NAMALWA (cell line): ENCODE measurements at regions not wholly inside any gene's neighbourhood (a gene's known extent, or its start where the extent isn't known, plus 50 kb on each side); places are given as distances from the start of the nearest gene placed in this dataset.
"Not testable (repeated sequence)": the region's sequence is repeated elsewhere in the genome, so short reads cannot be mapped to it uniquely, and the experiment has no call there.

Experiments
- DNase-seq: peaks from one replicate; pipeline ENCODE4 v3.0.0-alpha.2; 2015; ENCODE audit warnings: low spot score

DNA sequence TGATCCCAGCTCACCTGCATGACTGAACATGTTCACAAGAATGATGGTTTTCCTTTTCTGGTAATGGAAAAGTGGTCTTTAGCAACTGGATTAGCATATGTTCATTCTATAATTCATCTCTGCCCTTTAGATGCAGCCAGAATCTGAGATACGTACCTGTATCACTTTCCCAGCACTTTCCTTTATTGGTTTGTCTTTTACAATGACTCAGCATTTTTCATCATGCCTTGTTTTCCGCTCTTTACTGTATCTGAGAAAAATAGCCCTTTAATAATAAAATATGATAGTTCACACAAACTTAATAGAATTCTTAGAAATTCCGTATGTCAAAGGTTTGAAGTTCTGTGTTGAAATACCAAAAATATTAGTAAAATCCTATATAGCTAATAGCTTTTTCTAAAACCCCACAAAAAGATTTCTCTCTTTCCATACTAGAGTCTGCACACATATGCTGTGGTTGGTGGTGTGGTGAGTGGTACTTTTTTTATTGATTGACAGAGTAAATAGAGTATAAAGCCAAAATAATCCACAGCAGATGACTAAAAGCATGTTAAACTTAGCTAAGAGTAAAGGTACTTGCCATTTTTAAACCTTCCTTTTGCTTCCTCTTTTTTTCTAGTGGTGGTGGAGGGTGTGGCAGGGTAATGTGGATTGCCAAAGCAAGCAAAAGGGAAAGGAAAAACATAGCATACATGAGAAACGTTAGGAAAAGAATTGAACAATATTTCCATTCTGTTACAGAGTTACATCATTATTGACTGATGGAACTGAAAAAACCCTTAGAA lies 328.9 kb upstream of the RBMS3 start:
- no peak for DNase-seq

DNA sequence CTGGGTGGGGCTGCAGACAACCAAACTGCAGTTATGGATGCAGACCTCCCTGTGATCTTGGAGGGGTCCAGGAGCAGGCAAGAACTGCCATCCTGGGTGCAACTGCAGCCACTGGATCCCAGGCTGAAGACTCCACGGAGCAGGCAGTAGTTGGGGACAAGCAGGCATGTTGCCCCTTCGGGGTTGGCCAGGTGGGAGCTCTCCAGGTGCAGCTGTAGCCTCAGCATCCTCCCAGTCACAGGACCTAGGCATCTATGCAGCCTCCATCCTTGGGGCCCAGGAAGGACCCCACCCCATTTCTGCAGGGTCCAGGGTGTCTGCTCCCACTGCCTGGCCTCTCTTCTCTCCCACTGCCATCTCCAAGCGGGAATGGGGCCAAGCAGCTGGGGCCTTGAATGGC lies 322.2 kb upstream of the RBMS3 start:
- no peak for DNase-seq

DNA sequence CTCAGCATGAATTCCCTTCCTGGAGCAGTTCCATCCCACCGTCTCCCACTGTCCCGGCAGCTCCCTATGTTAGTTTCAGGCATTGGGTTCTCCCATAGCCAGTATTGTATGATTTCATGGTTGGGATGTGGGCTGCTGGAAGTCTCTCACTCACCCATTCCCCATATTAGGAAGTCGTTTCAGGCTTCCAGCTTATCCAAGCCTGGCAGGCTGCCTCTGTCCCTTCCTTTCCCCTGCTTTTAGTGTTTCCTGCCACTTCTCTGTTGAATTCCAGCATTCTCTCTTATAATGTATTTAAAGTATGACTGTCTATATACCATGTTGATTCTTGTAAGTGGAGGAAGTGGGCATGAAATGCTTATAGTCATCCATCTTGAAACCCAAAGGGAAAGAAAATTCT lies 309.7 kb upstream of the RBMS3 start:
- no peak for DNase-seq

DNA sequence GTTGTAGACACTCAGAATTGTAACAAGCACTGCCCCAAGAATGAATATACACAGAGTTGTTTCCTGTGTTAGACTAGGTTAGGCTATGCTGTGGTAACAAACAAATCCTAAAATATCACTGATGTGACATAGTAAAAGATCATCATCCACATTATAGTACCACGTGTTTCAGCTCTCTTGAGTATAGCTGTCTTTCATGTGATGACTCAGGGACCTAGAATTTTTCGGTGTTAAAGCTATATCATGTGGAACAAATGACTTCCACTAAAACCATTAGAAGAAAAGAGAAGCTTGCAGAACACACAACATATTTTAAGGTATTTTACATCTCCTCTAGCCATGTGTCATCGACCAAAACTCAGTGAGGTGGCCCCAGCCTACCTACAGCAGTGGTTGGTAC lies 307.9 kb upstream of the RBMS3 start:
- DNase-seq = no peak

DNA sequence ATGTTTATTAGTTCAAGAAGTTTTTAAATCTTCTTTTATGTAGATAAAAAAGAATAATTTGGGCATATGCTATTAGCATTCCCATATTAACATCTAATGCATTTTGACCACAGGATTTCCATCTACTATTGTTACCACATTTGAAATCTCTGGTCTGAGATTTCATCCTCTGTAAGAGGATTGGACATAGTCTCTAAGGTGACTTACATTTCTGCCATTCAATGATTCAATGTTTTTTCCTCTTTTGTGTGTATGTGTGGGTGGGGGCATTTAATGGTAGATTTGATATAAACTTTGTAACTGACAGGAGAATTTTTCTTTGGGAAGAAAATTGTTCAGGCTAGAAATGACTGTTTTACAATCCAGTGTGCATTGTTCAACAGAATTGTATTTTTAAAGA lies 307.3 kb upstream of the RBMS3 start:
- no peak for DNase-seq

DNA sequence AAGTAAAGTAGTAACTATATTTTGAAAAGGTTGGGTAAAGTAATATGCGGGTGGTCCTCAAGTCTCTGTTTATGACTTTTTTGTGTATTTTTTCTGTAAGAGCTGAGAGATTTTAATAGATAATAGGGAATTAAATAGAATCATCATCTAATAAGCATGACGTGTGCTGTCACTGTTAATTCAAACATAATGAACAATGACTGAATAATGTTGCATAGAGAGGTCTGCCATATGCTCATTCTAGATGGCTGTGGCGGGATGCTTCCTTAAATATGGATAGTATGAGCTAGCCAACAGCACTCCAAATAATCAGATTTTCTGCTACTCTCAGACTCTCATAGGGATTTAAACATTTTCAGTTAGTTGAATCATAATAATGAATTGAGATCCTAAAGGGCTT lies 302.8 kb upstream of the RBMS3 start:
- no peak for DNase-seq

DNA sequence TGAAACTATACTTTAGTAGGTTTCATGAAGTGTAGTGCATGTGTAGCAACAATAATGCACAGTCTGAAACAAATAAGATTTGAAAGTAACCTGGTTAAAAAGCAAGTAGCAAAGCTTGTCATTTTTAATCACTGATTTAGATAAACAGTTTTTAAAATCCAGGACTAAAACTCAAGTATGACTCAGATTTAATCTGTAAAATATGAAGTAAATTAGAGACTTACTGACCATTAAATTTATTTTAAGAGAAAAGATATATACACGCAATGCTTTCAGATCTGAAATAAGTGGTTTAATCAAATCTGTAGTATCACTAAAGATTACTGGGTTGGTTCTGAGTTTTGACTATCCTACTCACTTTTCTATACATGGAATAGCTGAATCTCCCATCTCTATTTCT lies 300.7 kb upstream of the RBMS3 start:
- DNase-seq = no peak

DNA sequence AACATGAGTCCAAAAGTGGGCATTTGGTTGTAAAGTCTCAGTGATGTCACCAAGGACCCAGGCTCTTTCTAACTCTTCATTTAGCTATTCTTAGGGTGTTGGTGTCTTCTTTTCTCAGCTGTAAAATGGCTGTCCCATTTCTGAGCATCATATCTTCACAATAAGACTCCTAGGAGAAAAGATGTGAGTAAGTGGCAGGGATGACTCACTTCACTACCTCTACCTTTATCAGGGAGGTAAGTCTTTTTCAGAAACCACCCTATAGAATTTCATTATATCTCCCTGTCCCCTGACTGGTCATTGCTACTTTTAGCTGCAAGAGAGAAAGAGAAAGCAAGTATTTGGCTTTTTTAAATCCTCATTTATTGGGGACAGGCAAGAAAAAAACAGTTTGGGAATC lies 300.2 kb upstream of the RBMS3 start:
- no peak for DNase-seq

DNA sequence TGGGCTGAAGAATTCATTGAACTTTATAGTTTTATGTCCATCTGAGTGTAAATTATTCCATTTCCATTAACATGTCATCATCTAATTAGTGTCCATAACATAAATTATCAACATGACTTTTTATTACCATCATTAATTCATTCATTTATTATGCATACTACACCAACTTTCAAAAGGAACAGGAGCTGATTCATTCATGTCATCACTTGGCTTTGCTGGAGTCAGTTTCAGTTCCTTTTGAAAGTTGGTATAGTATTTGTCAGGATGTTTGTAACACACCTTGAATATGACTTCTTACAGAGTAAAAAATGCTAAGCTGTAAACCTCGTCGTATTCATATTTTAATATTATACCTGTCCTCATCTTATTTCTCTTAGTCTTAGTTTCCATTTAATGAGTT lies 298.0 kb upstream of the RBMS3 start:
- DNase-seq = no peak

DNA sequence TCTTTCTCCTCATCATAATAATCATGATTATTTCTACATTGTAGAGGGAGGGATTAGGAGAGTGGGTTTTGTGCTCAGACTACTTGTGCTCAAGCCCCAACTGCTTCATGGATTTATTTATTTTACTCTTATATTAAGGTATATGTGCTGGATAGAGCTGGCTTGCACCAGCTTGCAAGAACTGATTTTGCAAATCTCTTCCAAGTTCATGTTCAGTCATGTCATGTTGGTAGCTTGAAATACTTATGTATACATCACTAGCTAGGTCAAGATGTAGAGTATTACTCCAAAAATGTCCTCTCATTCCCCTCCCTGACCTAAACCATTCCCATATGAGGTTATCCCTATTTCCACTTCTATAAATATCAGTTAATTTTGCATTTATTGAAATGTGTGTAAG lies 293.9 kb upstream of the RBMS3 start:
- DNase-seq = no peak

DNA sequence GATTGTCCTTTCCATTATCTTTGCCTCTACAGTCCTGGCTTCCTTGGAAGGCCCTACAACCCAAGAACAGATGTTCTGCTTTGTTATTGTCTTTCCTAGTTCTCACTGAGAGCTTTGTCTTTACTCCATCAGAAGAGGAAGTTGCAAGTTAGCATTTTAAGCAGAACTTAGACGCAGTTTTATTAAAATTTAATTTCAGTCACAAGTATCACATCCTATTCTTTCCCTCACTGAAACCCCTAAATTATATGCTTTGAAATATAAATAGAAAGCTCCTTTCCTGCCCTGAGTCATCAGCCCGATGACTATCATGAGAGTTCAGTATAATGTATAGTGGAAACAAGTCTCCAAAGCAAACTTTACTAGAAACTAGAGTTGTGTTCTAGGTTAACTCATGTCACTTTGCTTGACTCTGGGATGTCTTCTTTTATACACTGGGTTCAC lies 291.2 kb upstream of the RBMS3 start:
- DNase-seq = no peak

DNA sequence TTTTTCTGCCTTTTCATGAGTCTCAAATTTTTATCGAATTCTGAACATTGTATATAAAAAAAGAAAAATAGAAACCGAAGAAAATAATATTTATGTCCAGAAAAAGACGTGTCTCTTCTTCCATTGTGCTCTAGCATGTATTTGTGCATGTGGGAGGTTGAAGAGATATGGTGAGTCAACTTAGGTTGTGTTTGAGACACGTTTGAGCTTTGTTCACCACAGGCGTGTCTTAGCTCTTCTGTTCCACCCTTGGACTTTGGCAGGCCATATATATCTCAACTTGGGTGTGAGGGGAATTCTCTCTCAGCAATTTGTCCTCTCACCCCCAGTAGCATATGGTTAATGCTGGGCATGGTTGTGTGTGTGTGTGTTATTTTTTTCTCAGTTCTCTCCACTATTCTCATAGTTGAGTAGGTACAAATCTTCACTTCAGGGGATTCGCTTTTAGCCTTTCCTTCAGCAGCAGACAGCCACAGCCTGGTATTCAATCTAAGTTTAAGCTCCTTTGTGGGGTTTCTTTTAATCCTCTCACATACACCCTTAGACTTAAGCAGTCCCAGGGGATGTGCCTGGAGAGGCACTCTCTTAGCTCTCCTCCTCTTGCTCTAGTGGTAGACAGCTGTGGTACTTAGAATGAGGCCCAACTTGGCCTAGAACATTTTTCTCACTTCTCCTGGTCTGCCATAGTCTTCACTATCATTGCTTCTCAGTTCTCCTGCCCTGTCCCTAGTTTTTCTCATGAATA lies 286.5 kb upstream of the RBMS3 start:
- DNase-seq = no peak

DNA sequence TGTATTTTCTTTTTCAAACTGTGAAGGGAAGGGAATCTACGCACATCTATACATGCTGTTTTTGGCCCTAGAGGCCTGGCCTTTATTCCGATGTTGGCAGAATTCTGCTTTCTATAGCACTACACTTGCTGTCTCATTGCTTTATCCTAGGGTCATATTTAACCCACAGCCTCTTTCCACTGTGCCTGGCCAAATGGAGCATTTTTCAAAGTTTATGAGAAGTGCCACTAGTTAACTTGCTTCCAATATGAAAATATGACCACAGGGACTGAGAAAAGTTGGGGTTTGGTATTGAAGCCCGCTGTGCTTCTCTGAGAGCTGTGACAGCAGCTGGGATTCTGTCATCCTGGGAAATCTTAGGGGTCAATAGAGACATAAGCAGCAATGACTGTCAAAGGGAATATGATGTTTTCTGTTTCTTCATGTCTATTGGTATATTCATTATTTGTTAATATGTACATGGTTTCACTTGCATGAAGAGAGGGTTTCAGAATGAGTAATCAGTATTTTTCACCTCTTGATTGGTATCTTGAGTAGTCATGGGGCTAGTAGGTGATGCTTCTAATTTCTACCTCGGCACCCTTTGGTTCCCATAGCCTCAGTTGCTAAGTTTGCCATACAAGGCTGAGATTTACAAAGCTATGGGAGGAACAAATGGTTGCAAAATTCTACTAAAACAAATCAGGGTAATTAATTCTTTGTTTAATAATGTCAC lies 275.8 kb upstream of the RBMS3 start:
- no peak for DNase-seq

DNA sequence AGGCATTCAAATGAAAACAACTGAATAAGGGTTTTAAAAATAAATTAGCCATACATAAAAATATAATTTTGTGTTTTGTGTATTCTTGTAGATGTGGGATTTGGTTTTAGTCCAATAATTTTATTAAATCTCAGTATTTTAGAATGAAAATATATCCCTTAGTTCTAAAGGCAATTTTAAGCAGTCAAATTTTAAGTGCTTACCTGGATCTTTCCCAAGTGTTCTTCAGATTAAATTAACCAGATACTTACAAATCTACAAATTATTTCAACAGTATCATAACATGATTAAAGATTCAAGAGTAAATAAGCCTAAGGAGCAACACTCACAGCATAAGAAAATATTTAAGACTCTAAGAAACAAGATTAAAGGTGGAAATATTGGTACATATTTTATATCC lies 275.0 kb upstream of the RBMS3 start:
- no peak for DNase-seq

DNA sequence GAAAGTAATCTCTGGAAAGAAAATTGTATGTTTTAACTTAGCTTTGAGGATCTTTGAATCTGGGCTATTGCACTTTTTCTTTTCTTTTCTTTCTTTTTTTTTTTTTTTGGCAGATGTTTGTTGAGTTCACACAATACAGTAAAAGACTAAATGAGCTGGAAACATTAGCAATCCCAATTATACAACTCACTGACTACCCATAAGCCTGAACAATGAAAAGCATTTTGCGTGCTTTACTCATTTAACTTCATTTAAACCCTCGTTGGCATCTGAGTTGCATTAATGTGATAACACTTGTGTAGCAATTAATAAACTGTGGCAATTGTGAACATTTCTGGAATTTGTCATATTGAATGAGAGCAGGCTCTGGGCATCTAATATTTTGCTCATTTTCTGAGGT lies 269.4 kb upstream of the RBMS3 start:
- no peak for DNase-seq

DNA sequence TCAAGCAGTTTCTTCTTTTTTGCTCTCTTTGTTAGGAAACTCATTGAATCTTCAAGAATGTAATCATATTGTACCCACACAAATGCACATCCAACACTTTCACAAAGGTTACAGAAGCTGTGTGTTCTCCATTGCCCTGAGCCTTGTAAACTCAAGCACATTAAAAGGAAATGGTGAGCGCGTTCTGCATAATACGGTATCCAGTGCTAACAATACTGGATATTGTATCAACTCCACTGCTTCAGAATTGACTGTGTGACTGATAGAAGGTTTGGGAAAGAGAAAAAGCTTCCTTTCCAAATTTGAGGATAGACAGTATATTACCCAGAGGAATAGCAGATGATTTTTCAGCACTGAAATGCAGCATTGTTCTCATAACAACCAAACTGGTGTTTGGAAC lies 268.9 kb upstream of the RBMS3 start:
- no peak for DNase-seq

DNA sequence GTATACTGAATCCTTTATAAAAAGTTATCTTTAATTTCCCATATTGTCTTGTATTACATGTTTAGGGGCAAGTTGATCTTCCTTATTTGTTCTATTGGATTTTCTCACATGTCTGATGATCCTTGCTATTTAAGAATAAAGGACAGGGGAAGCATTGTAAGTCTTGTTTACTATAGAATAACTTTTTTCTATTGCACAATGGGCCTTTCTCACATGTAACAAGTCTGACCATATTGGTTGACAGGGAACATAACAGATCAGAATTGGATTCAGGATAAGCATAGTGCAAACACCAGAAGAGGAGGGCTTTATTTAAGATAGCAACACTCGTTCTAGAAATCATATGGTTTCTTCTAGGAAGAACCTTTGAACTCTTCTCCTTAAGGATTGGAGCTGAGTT lies 257.9 kb upstream of the RBMS3 start:
- DNase-seq = no peak

DNA sequence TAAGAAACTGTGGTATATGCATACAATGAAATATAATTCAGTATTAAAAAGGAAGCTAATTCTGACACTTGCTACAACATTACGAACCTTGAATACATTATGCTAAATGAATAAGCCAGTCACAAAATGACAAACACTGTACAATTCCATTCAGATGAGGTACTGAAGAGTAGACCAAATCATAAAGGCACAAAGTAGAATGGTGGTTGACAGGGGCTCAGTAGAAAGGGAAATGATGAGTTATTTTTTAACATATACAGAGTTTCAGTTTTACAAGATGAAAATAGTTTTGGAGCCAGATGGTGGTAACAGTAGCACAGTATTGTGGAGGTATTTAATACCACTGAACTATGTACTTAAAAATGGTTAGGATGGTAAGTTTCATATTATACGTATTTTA lies 254.6 kb upstream of the RBMS3 start:
- DNase-seq = no peak

DNA sequence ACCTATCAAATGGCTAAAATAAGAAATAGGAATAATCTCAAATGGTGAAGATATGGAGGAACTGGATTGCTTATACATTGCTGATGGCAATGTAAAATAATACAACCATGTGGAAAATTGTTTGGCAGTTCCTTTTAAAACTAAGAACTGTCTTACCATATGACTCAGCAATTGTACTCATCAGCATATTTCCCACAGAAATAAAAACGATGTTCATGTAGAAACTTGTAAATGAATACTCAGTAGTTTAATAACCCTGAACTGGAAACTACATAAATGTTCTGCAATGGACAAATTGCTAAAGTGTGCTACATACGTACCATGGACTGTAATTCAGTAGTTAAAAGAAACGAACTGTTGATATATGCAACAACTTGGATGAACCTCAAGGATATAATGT lies 253.9 kb upstream of the RBMS3 start:
- DNase-seq = no peak

DNA sequence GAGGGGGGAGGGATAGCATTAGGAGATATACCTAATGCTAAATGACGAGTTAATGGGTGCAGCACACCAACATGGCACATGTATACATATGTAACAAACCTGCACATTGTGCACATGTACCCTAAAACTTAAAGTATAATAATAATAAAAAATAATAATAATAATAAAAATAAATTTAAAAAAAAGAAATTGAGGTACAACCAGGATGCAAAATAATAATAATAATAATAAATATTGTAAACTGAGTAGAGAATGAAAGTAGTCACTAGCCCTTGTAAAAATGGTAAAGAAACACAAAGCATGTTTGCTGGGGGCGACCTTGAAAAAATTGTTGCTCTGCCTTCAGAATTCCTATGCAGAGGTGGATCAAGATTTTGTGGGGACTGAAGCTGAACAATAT lies 249.7 kb upstream of the RBMS3 start:
- not testable (repeated sequence) for DNase-seq

DNA sequence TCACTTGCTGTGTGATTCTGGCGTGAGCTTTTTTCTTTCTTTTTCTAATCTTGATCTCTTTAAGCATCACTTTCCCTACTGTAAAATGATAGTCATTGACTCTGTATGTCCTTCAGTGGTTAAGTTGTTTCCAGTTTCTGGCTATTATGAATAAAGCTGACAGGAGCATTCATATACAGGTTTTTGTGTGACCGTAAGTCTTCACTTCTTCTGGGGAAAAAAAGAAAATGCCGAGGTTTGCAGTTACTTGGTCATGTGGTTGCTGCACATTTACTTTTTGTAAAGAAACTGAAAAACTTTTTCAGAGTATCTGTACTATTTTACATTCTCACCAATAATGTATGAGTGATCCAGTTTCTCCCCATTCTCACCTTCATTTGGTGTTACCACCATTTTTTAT lies 247.4 kb upstream of the RBMS3 start:
- no peak for DNase-seq

DNA sequence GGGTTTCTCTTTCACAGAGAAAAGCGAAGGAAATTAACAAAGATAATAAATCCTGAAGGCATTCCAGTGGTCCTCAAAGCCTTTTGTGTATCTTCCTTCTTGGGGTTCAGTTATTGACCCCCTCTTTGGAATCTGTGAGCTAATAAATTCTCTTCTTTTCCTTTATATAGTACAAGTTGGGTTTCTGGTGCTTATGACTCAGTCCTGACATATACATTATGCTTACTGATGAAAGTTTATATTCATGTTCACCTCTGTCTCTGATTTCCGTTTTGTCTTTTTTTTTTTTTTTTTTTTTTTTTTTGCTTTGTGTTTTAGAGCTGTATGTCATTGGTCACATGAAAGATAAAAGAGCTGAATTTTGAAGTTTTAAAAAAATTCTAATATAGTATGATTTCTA lies 230.7 kb upstream of the RBMS3 start:
- no peak for DNase-seq

DNA sequence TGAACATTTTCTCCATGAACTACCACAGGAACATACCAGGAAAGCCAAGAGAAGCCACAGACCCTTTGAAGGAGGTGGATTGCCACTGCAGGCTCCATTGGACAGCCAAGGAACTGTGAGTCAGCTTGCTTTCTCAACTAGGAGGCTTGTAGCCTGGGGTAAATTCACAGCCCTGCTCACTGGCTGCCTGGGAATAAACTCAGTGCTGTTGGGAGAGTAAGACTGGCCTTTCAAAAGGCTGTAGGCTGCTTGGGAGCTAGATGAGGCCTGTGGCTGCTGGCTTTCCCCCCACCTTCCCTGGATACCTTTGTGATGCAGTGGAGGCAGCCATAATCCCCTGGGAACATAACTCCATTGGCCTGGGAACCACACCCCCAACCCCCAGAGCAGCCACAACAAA lies 223.5 kb upstream of the RBMS3 start:
- DNase-seq = no peak
